Ramos (cell line): ENCODE measurements at regions not wholly inside any gene's neighbourhood (a gene's known extent, or its start where the extent isn't known, plus 50 kb on each side); places are given as distances from the start of the nearest gene placed in this dataset.

Experiments used
- in situ Hi-C: fragments of 300-500 bp; cut with MboI; formaldehyde crosslinking; loops from one replicate; pipeline ENCODE4 v1.14.3; 2022; ENCODE audit warnings: low sequenced_read_pairs; ENCODE audit not compliant: unreplicated experiment

- in situ Hi-C loops = no loop called here
These were observed 445.5 kb downstream of the HAPSTR1 start for GRCh38 chr16:9536905-9537304.

GRCh38 chr16:9539346-9539745 lies 447.9 kb downstream of the HAPSTR1 start:
- in situ Hi-C loops = no loop called here

GRCh38 chr16:9541723-9542122 lies 450.3 kb downstream of the HAPSTR1 start:
- in situ Hi-C loops = no loop called here

DNA sequence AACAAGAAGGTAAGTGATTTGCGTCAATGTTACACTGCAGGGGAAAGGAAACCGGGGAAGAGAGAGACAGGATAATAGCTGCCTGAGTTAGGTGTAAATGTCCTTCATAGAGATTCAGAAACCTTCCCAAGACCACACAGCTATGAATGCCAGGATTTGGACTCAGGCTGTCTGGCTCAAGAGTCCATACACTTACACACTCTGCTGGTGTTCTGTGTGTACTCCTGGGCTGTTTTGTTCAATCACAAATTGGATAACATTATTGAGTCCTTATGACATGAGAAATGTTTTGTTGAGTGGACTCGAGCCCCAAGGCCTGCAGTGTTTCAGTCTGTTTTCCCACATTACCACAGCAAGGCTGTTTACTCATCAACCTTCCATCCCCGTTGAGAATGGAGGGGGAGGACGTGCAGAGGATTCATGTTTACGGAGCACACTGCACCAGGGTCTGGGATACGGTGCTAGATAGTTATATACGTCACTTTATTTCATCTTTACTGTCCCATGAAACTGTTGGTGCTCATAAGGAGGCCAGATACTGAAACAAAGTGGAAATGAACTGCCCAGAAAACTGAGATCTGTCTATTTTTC lies 450.8 kb downstream of the HAPSTR1 start:
- in situ Hi-C loops = no loop called here

DNA sequence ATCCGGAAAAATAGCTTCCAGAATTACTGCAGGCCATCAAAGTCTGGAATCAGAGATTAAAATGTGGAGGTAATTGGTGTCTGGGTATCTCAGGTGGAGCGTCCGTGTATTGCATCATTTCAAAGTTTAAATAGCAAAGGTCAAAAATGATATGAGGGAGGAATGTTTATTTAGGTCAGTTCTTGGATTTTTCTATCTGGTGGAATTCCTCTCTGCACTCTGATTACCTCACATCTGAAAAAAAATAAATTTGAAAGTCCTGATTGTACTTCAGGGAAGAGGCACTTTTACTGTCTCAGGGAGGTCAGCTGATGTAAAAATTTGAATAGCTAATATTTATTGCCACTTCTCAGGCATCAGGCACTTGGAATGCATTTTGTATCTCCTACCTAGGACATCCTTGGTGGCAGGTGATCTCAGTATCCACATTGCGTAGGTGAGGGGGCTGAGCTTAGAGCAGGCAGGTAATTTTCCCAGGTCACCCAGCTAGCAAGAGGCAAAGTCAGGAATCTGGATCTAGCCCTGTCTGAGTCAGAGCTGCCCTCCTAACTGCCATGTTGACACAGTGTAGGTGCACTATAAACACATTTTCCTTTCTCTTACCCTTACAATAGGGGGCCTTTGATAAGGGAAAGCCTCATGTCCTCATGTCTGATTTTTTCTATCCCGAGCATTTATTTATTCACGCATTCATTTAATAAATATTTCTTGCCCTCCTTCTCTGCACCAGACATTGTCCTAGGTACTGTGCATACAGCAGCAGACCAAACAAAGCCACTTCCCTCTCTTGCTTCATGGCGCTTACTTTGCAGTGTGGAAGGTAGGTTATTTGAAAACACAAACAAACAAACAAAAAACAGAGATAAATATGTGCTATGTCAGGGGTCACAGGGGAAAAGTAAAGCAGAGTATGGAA lies 454.3 kb downstream of the HAPSTR1 start:
- in situ Hi-C loops = no loop called here

GRCh38 chr16:9546438-9546786 lies 455.0 kb downstream of the HAPSTR1 start:
- in situ Hi-C loops = no loop called here

GRCh38 chr16:9549487-9549886 lies 458.0 kb downstream of the HAPSTR1 start:
- in situ Hi-C loops = no loop called here

- in situ Hi-C loops = no loop called here
These were observed 463.6 kb downstream of the HAPSTR1 start for GRCh38 chr16:9555051-9555450.

GRCh38 chr16:9556949-9557665 lies 465.7 kb downstream of the HAPSTR1 start:
- in situ Hi-C loops = no loop called here

GRCh38 chr16:9557713-9558112 lies 466.3 kb downstream of the HAPSTR1 start:
- in situ Hi-C loops = no loop called here

GRCh38 chr16:9566099-9566498 lies 474.7 kb downstream of the HAPSTR1 start:
- in situ Hi-C loops = no loop called here

- in situ Hi-C loops = no loop called here
These were observed 476.2 kb downstream of the HAPSTR1 start for GRCh38 chr16:9567666-9568065.

DNA sequence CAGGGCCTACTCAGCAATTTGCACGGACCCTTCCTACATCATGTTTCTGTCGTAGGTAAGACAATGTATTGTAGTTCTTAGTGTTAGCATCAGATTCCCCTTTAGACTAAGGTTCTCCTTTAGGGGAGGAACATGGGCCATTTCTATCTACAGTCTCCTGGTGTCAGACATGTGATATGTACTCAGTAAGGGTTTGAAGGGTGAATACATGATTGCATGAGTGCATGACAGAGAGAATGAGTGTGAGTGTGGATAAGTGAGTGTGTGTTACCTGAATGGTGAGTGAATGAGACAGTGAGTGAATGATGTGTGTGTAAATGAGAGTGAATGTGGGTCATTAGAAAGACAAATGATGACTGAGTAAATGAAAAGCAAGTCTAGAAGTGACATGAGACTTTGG lies 476.8 kb downstream of the HAPSTR1 start:
- in situ Hi-C loops = no loop called here

DNA sequence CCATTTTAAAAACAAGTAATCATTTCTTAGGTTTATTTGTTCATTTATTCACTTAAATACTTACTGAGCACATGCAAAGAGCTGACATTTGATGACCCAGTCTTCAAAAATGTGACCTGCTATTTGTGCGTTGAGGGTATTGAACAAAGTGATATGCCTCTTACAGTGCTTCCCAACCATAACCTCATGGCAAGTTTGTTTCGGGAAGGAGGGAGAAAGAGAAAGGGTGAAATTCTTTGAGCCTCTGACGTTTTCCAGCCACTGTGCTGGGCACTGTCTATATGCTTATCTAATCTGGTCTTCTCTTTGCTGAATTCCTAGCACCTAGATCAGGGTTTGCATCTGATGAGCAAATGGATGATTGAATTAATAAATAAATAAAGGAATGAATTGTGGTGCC lies 479.1 kb downstream of the HAPSTR1 start:
- in situ Hi-C loops = no loop called here

DNA sequence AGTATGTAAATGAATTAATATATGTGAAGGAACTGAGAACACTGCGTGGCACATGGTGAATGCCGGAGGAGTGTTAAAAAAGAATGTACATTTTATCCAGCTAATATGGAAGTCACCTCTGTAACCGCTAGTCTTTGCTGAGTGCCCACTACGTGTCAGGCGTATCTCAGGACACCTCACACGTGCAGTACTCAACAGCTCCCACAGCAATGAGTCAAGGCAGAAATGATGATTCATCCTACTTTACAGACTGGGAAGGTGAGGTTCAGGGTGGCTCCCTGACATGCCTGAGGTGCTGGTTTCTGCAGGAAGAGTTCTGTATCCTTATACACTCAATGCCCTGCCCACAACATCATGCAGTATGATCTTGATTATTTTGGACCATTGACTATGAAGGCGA lies 487.0 kb downstream of the HAPSTR1 start:
- in situ Hi-C loops = no loop called here

DNA sequence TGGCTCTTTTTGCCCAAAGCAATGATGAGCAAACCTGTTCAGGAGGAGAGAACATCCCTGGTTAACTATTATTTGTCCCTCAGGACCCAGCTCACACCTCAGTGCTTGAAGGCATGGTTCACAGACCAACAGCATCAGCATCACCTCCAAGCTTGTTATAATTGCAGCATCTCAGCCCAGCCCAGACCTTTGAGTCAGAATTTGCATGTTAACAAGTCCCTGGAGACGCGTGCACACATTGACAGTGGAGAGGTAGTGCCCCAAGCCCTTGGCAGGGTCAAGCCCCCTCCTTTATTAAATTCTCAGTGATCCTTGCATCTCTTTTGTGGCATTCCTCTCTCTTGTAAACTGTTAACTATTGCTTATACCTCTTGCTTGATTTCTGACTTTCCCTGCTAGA lies 488.6 kb downstream of the HAPSTR1 start:
- in situ Hi-C loops = no loop called here

DNA sequence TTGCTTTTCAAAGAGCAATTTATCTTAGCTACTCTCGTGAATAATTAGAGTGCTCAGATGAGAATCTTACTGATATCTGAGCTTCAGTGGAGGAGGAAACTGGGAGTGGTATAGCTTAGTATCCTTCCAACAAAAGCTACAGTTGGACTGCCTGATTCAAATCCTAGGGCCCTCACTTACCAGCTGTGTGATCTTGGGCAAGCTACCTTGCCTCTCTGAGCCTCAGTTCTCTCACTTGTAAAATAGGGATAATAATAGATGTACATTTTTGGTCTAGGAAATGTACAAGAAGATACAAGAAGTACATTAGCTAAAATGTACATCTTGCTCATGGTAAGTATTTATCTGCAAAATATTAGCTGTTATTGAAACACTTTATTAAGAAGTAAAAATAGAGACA lies 502.0 kb downstream of the HAPSTR1 start:
- in situ Hi-C loops = no loop called here

GRCh38 chr16:9594047-9594446 lies 502.6 kb downstream of the HAPSTR1 start:
- in situ Hi-C loops = no loop called here

DNA sequence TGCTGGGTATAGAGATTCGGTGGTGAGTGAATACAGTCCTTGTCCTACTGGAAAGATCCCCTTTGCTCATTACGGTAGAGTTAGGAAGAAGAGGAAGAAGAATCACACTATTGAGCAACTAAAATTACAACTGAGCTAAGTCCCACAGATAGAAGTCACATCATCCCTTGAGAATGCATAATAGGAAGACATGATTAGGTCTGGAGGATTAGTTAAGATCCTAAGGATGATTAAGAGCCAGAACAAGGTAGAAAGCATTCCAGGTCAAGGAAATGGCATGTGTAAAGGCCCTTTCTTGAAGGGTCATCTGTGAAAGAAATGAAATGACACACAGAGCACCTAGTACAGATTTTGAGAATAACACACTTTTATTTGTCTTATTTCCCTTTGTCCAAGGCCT lies 503.5 kb downstream of the HAPSTR1 start:
- in situ Hi-C loops = no loop called here

GRCh38 chr16:9595393-9595792 lies 503.9 kb downstream of the HAPSTR1 start:
- in situ Hi-C loops = no loop called here

GRCh38 chr16:9596788-9597187 lies 505.3 kb downstream of the HAPSTR1 start:
- in situ Hi-C loops = no loop called here
